K562 (cell line): ENCODE measurements at regions not wholly inside any gene's neighbourhood (a gene's known extent, or its start where the extent isn't known, plus 50 kb on each side); places are given as distances from the start of the nearest gene placed in this dataset.
"Not testable (repeated sequence)": the region's sequence is repeated elsewhere in the genome, so short reads cannot be mapped to it uniquely, and the experiment has no call there.

Experiments
- FOXA3 ChIP-seq, 2 experiments: fragments of 450-650 bp in 1 of 2; sonication (generic) in 1 of 2; formaldehyde crosslinking; IDR thresholded peaks in 1 of 2; conservative IDR thresholded peaks in 1 of 2; 2 replicates each; pipeline versions ENCODE4 v1.4.0 to v1.8.0; 2020 to 2022; ENCODE audit warnings: mild to moderate bottlenecking in 2 of 2, missing genetic modification reagents in 1 of 2
- HMG20A ChIP-seq: fragments of 450-650 bp; formaldehyde crosslinking; conservative IDR thresholded peaks from 2 replicates; pipeline ENCODE4 v1.4.0; 2020; ENCODE audit warnings: mild to moderate bottlenecking, mixed read lengths
- JUND ChIP-seq, 2 experiments: IDR thresholded peaks; 2 replicates in 1 of 2; 3 replicates in 1 of 2; pipeline ENCODE4 v1.6.1; 2011; ENCODE audit warnings: borderline replicate concordance in 2 of 2, low read depth in 2 of 2, low read length in 2 of 2, improper control_type of control experiment in 1 of 2, missing biosample characterization in 1 of 2, missing genetic modification characterization in 1 of 2, missing genetic modification reagents in 1 of 2
- POLR2A ChIP-seq: fragments of 450-650 bp; conservative IDR thresholded peaks from 2 replicates; pipeline ENCODE4 v1.6.1; 2016
- POLR2AphosphoS5 ChIP-seq: IDR thresholded peaks from 2 replicates; pipeline ENCODE4 v1.6.1; 2011; ENCODE audit warnings: mild to moderate bottlenecking, low read depth, low read length, moderate library complexity; ENCODE audit not compliant: control insufficient read depth, insufficient read depth
- SRSF9 ChIP-seq: fragments of 200-400 bp; formaldehyde crosslinking; IDR thresholded peaks from 2 replicates; pipeline ENCODE4 v1.6.1; 2017; ENCODE audit warnings: low read depth, low read length, borderline replicate concordance
- TAF1 ChIP-seq: IDR thresholded peaks from 2 replicates; pipeline ENCODE4 v1.6.1; 2011; ENCODE audit warnings: mild to moderate bottlenecking, low read length, moderate library complexity; ENCODE audit not compliant: insufficient read depth, control insufficient read depth, severe bottlenecking; ENCODE audit errors: extremely low read depth

DNA sequence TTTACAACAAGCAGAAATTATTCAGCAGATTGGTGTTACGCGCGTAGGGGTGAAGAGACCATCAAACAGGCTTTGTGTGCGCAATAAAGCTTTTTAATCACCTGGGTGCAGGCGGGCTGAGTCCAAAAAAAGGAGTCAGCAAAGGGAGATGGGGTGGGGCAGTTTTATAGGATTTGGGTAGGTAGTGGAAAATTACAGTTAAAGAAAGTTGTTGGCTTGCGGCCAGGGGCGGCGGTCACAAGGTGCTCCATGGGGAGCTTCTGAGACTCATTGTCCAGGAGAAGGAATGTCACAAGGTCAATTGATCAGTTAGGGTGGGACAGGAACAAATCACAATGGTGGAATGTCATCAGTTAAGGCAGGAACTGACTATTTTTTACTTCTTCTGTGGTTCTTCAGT is 129.3 kb downstream of the SLC7A11 start:
- not testable (repeated sequence) for TF ChIP-seq JUND (IDR thresholded peaks at IDR 0.05; ENCODE audit: borderline replicate concordance, low read depth, low read length); JUND (tag; IDR thresholded peaks at IDR 0.05; ENCODE audit: borderline replicate concordance, low read depth, low read length); POLR2A; HMG20A (CRISPR knock-in tag); TAF1; FOXA3 (CRISPR knock-in tag; conservative IDR thresholded peaks at IDR 0.05 in 1 of 2, IDR thresholded peaks at IDR 0.05 in 1 of 2); POLR2AphosphoS5; SRSF9
